Glutamatergic neuron (in vitro differentiated cells): ENCODE measurements at regions not wholly inside any gene's neighbourhood (a gene's known extent, or its start where the extent isn't known, plus 50 kb on each side); places are given as distances from the start of the nearest gene placed in this dataset.

Experiments
- DNase-seq: peaks from one replicate; pipeline ENCODE4 v3.0.0; 2022
- H3K27ac Mint-ChIP-seq: one replicate; pipeline ENCODE4 v1.8.0; 2020; ENCODE audit warnings: mild to moderate bottlenecking, mixed read lengths, inconsistent platforms; ENCODE audit not compliant: unreplicated experiment
- H3K27me3 Mint-ChIP-seq: one replicate; pipeline ENCODE4 v1.8.0; 2020; ENCODE audit warnings: mild to moderate bottlenecking, moderate library complexity, mixed read lengths, inconsistent platforms; ENCODE audit not compliant: unreplicated experiment
- H3K36me3 Mint-ChIP-seq: one replicate; pipeline ENCODE4 v1.8.0; 2020; ENCODE audit warnings: mild to moderate bottlenecking, mixed read lengths, inconsistent platforms; ENCODE audit not compliant: unreplicated experiment
- H3K4me1 Mint-ChIP-seq: one replicate; pipeline ENCODE4 v1.8.0; 2020; ENCODE audit warnings: mild to moderate bottlenecking, low read depth, mixed read lengths, inconsistent platforms; ENCODE audit not compliant: unreplicated experiment
- H3K4me3 Mint-ChIP-seq: one replicate; pipeline ENCODE4 v1.8.0; 2020; ENCODE audit warnings: mild to moderate bottlenecking, mixed read lengths, inconsistent platforms; ENCODE audit not compliant: unreplicated experiment
- H3K9me3 Mint-ChIP-seq: one replicate; pipeline ENCODE4 v1.8.0; 2020; ENCODE audit warnings: mild to moderate bottlenecking, moderate library complexity, mixed read lengths, inconsistent platforms; ENCODE audit not compliant: unreplicated experiment
- CTCF ChIP-seq: fragments of 200-600 bp; sonication (generic); IDR thresholded peaks from one replicate; pipeline ENCODE4 v1.5.0; 2021; ENCODE audit not compliant: partially characterized antibody, unreplicated experiment

GRCh38 chr1:79796434-79796833 is 789.9 kb upstream of the ADGRL4 start:
- no peak for TF ChIP-seq CTCF
- Mint-ChIP-seq H3K36me3 (no peaks in the 10 kb centered on the region), H3K4me1 (no peaks in the 10 kb centered on the region), H3K27me3 (peaks cover 1% of the 10 kb centered on the region), H3K9me3 (no peaks in the 10 kb centered on the region), H3K27ac (no peak overlapping the region), H3K4me3 (no peak overlapping the region)
- DNase-seq, result no peak

- Mint-ChIP-seq H3K4me1 (no peaks in the 10 kb centered on the region), H3K9me3 (no peaks in the 10 kb centered on the region), H3K36me3 (no peaks in the 10 kb centered on the region), H3K4me3 (no peak overlapping the region), H3K27ac (no peak overlapping the region), H3K27me3 (peaks cover 1% of the 10 kb centered on the region)
- no peak for TF ChIP-seq CTCF
- no peak for DNase-seq
Measured at GRCh38 chr1:79792219-79792930, 785.8 kb upstream of the ADGRL4 start.

GRCh38 chr1:79791488-79792218 is 785.1 kb upstream of the ADGRL4 start:
- Mint-ChIP-seq H3K4me3 (no peak overlapping the region), H3K27ac (no peak overlapping the region), H3K9me3 (no peaks in the 10 kb centered on the region), H3K27me3 (peaks cover 1% of the 10 kb centered on the region), H3K4me1 (no peaks in the 10 kb centered on the region), H3K36me3 (no peaks in the 10 kb centered on the region)
- no peak for TF ChIP-seq CTCF
- DNase-seq, result no peak

- no peaks in the 10 kb centered on the region for H3K4me1 Mint-ChIP-seq
- H3K36me3 Mint-ChIP-seq, result no peaks in the 10 kb centered on the region
- H3K9me3 Mint-ChIP-seq, result no peaks in the 10 kb centered on the region
- H3K4me3 Mint-ChIP-seq, result no peak overlapping the region
- no peak overlapping the region for H3K27ac Mint-ChIP-seq
- DNase-seq, result no peak
- H3K27me3 Mint-ChIP-seq, result peaks cover 1% of the 10 kb centered on the region
- TF ChIP-seq CTCF, result no peak
Measured at GRCh38 chr1:79790950-79791349, 784.4 kb upstream of the ADGRL4 start.

- DNase-seq, result no peak
Measured at GRCh38 chr1:79787631-79788030, 781.1 kb upstream of the ADGRL4 start.

More at GRCh38 chr1:79787631-79788030, 781.1 kb upstream of the ADGRL4 start:
- Mint-ChIP-seq H3K4me1 (no peaks in the 10 kb centered on the region), H3K9me3 (no peaks in the 10 kb centered on the region), H3K27ac (no peak overlapping the region), H3K4me3 (no peak overlapping the region), H3K36me3 (no peaks in the 10 kb centered on the region), H3K27me3 (no peaks in the 10 kb centered on the region)
- TF ChIP-seq CTCF, result no peak
